GM19468 (cell line): ENCODE measurements at regions not wholly inside any gene's neighbourhood (a gene's known extent, or its start where the extent isn't known, plus 50 kb on each side); places are given as distances from the start of the nearest gene placed in this dataset.

Source experiments
- ATAC-seq: cut with Tn5 transposase; IDR thresholded peaks from one replicate; pipeline ENCODE4 v1.9.1; 2021; ENCODE audit warnings: mild to moderate bottlenecking, moderate library complexity, moderate number of reproducible peaks; ENCODE audit not compliant: unreplicated experiment; ENCODE audit errors: extremely low read depth

DNA sequence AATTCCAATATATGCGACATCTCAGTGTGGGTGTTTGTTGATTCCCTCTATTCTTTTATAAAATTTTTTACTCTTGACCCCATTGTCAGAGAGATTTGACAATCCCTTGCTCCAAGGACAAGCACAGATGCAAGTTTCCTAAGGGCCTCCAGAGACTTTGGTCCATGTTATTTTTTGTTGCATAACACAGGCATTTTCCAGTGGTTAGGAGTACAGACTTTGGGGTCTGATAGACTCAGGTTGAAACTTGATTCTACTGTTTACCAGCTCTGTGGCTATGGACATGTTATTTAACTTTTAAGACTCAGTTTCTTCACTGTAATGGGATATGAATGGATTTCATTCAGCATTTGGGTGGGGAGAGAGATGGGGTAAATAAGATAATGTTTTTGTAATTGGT is 361.3 kb downstream of the ENC1 start:
- ATAC-seq, result no peak

DNA sequence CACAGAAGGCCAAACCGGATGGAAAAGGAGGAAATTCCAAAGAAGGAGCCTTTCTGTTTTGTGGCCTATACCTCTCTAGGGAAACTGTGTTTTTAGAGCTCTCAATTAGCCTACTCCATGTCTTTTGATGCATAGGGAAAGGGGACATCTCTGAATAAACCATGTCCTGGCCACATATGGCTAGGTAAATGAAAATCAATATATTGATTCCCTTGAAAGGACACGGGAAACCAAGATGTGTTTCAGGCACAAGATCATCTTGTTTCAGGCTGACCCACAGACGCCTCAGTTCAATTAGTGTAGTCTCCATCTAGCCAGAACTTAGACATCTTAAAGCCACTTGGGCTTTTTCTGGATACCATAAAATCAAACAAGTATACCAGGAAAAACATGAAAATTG is 363.1 kb downstream of the ENC1 start:
- ATAC-seq, result no peak

DNA sequence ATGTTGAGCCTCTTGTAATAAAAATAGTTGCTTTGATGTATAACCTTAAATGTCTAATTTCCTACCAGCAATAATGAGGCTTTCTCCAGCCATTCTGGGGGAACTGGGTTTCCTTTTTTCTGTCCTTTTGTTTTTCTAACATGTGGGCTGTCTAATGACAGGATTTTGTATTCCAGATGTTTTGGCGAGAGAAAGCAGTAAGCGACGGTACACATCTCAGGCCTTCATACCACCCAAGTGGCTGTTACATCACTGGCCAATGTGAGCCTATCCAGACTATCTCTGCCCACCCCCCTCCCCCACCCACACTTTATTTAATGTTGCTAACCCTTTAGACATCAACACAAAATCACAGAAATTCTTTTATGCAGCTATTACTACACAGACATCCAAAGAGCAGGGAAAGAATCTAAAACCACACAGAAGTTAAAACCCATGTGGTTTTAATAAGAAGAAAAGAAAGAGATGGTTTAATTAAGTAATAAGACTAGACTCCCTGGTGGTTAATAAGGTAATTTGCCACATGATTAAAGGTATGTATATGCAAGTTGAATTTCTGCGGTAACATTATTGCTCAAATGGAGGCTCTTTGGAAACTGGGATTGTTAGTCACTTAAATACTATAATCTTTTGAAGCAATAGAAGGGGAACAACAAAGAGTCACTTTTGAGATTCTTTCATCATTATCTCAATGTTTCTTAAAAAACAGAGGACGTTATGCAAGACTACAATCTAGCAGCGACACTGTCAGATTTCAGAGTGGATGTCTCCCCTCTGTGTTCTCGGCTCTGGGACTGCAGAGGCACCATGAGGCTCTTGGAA is 365.1 kb downstream of the ENC1 start:
- ATAC-seq, result no peak

DNA sequence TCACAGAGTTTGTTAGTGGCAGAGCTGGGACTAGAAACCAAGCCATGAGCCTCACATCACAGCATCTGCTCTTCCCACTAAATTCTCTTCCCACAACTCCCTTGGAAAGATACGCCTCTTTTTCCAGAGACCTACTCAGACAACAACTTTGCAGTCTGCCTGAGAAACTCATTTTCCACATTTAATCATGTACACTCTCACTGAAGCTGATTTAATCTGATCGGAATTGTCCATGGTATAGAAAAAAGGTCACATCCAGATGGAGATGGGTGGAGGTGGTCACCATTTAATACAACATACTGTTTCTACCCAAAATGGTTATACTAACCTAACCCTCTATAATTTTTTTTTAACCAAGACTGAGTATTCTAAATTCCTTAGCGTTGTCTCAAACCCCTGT is 366.2 kb downstream of the ENC1 start:
- ATAC-seq, result no peak

DNA sequence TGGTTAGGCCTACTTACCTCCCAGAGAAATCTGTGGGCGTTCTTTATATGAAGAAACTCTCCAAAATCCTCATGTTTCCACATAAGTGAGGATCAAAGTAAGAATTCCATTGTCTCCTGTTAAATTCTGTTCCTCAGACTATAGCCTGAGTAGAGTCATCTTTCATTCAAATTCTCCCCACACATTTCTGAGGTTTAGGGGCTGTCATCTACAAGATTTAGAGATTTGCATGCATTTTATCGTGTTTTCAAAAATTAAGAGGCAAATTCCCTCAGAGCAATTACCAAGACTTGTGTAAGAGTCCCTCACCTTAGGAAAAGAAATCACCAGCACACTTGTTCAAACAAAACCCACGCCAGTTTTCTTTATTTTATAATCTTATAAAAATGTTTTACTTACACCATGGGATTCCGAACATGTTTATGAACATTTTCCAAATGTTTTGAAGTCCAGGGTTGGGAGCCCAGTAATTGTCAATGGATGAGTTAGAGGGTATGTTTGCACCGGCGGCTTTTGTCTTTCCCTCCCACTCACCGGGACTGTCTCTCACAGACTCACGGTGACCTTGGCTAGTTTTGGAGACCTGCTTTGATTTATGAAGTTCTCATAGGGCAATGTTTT is 367.6 kb downstream of the ENC1 start:
- no peak for ATAC-seq

DNA sequence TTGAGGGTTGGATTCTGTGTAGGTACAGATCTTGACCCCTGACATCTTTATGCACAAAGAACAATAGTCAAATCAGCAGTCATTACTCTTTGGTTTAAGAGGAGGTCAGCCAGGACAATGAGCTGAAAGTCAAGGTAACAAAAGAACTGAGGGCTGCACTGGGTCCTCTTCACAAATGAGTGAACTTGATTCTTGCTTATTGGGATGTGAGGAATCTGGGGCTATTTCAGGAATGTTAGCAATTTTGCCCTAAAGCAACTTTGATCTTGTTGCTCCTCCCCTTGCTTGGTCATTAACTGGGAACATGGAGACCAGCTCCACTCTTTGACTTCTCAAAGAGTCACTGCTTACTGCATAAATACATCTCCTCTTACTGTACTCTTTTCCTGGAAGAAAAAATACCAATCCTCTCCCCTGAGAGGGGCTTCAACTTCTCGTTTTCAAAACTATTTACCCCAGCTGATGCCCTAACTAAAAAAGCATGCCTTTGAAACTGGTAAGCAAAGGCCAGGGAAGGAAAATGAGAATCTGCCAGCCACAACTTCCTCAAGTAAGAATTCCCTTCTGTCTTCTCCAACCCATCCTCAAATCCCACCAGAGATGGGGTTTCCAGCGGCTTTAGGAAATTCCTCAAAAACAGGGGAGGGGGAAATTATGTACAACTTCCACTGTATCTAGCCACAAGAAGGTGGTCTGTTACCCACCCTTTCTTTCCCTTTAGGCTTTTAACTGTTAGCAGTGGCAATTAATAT is 368.3 kb downstream of the ENC1 start:
- ATAC-seq, result no peak

DNA sequence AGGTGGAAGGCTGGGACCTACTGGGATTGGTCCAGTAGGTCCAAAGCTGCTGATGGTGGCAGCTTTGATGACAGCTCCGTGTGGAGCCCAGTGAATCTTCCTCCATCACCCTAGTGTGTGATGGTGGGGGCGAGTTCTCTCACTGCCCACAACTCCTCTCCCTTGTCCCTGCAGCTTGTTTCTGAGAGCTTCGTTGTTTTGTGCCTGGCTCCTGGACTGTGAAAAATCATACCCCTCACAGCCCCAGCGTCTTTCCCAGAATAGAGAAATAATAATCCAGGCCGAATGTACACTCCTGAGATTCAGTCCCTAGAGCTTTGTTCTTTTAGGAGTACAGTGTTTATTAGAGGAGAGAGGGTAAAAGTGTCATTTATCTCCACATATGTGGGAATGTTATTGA is 372.2 kb downstream of the ENC1 start:
- ATAC-seq, result no peak

DNA sequence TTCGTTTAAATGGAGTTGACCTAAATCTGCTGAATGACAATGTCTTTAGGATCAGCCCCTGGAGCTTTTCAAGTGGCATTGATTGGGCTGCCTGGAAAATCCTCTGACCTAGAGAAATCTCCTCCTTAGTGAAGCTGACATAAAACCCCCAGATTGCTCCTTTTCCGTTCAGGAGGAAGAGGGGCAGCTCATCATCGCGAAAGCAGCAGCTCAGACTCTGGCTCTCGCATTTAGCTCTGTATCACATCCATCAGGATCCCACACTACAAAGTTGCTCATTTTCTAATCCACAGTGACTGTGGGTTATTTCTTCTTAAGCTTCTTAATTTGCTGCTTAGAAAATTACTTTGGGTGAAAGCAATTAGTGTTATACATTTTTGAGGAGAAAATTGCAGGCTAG is 373.7 kb downstream of the ENC1 start:
- no peak for ATAC-seq

DNA sequence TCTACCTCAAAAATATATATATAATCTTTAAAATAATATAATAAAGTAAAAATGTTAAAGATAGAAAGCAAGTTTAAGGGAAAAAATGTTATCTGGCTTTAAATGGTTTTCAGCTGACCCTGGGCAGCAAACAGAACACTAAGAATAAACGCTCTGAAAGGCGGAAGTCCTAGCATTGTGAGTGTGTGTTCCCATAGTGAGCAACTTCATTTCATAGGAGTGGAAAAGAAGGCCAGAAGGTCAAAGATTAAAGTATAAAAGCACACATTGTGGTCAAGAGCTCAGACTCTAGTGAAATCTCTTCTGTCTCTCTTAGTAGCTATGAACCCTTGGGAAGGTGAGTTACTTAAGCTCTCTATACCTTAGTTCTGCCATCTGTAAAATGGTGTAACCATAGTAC is 374.4 kb downstream of the ENC1 start:
- no peak for ATAC-seq

DNA sequence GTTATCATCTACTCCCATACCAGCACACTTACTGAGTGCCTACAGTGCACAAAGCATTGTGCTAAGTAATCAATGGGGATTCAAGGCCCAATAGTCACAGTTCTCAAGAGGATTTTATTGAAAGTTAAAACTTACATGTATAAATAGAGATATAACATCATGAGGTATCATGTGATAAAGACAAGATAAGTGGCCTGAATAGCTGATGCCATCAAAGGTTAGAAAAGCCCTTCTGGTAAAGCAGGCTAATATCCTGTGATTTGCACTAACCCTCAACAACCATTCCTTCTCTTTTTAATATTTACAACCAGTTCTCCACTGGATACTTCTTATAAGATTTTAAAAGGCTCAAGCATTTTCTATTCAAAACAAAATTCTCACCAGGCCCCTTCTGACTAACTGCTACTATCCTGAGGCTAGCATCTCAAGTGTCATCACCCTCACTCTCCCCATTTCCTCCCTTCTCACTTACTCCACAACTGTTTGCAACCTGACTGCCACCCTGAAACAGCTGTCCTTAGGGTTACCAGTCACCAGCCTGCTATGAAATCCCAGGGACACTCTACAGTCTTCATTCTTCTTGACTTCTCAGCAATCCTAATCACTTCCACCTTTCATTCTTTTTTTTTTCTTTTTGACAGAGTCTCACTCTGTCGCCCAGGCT is 377.9 kb downstream of the ENC1 start:
- ATAC-seq, result no peak

DNA sequence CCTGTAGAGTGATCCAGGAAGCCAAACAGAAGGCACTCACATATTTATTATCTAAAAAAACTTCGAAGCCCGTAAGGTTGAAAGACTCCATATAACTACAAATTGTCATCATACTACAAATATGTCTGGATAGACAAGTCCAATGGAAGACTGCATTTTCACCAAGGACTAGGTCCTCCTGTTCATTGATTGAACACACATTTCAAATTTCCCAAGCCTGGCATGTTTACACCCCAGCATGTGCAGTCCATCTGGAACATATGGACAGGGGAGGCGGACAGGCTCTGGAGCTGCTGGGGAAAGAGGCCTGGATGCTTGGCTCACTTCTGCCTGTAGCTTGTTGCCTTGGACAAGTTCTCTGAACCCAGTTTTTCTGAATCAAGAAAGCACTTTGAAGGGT is 378.7 kb downstream of the ENC1 start:
- ATAC-seq, result no peak

DNA sequence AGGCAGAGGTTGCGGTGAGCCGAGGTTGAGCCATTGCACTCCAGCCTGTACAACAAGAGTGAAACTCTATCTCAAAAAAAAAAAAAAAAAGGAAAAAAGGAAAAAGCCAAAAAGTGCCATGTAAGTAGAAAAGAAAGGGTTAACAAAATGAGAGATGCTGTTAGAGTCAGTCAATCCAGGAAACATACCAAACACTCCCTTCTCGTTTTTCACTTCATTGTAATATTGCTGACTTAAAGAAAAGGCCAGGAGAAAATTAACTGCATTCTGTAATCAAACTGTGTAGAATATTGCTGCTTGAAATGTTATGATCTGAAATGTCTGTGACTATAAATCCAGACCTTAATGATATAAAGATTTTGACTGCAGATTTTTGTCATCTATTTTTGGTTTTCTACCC is 379.1 kb downstream of the ENC1 start:
- no peak for ATAC-seq

DNA sequence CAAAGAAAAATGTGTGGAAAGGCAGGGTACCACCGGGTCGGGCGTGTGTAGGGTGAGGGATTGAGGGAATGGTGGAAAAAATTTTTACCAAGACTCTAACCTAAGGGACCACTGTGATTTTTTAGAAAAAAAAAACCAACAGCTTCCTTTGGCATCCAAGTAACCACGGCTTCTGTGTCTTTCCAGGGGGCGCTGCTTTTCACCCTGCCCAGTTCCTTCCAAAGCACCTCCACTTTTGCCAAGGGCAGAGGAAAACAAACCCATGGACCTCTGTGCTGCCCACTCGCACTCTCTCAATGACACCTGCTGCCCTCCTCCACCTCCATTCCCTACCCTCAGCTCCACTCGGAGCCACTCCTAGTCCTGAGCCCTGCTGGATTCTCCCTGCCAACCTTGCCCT is 381.0 kb downstream of the ENC1 start:
- no peak for ATAC-seq

DNA sequence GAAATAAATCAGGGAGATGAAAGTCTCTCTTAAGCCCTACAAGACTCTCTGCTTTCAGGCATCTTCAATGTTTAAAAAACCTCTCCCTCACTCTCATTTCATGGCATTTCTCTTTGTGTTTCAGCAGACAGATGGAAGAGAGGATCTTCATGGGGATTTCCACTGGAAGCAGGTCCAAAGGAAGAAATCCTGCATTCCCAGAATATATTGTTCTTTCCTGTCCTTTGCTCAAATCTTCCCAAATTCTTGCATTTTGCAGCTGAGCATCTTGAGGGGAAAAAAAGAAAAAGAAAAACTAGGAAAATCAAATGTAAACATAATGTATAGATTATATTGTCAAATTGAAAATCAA is 382.2 kb downstream of the ENC1 start:
- no peak for ATAC-seq

DNA sequence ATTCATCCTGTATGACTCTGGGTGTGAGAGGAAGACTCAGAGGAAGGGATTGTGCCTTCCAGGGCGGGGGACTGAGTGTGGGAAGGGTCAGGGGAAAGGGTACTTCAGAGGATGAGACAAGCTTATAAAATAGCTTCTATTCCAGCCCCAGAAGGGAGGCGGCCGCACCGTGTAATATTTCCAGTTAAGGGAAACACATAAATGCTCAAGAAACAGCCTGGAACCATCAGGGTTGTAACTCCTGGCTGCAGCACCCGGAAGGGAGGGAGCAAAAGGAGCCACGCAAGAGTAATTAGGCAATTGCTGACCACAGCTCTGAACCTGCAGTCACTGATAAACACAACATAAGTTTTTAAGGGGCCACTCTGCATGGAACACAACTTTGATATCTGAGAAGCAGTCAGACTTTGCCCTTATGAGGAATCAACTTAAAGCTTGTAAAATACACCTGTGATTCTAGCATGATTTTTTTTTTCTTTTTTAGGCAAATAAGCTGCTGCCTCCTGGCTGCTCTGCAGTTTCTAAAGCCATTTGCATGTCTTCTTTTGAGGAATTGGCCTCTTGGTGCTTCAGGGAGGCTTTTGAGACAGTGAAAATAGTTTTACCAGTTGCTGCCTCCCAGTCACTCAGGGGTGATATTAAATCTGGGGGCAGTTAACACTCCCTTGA is 382.7 kb downstream of the ENC1 start:
- no peak for ATAC-seq

DNA sequence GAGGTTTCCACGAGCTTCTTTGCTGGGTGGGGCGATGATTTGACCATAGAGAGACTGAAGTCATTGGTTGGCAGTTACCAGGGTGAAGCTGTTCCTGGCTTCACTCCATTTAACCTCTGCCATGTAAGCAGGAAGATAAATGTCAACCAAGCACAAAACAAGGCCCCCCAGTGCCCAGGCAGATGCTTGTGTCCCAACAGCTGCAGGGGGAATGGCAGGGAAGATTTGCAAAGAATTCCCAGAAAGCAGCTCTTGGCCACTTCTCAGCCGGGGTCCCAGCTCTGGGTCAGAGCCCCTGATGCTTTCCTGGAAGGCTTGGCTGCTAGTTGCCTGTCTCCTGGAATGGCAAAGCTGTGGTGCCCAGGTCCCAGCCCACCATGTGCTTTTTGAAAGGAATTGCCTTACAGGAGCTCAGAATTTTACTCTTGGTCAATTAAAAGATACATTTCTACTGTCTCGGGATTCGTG is 383.4 kb downstream of the ENC1 start:
- no peak for ATAC-seq

DNA sequence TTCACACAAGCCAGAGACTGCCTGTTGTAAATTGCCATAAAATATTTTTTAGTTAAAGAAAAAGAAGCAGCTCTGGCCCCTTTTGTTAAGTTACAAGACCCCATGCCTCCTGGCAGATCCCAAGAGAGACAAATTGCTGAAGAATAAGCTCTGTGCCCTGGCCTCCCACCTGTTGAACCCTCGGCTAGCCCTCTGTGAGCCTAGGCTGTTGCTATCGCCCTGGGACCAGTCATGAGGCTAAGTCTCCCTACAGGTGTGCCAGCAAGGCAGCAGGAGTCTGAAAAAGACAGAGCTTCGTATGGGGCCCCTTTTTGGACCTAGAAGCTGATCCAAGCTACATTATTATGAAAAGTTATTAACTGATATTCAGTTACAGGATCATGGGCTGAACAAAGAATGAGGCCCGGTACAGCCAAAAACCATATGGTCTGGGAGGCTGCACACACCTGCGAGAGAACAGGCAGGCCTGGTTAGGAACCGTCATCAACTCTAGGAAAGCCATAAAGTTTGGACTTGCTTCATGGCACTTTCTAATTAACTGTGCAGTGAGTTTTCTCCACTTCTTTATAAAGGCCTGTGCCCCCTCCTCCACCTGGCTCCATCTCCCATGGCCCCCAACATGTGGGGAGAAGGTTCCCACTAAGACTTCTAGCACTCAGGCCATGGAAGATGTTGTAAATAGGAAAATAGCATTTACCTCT is 384.7 kb downstream of the ENC1 start:
- ATAC-seq, result no peak

DNA sequence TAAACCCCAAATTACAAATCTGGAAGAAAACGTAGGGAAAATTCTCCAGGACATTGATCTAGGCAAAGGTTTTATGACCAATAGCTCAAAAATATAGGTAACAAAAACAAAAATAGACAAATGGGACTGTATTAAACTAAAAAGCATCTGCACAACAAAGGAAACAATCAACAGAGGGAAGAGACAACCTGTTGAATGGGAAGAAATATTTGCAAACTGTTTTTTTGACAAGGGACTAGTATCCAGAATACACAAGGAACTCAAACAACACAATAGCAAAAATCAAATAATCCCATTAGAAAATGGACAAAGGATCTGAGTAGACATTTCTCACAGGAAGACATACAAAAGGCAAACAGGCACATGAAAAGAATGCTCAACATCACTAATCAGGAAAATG is 386.3 kb downstream of the ENC1 start:
- no peak for ATAC-seq

DNA sequence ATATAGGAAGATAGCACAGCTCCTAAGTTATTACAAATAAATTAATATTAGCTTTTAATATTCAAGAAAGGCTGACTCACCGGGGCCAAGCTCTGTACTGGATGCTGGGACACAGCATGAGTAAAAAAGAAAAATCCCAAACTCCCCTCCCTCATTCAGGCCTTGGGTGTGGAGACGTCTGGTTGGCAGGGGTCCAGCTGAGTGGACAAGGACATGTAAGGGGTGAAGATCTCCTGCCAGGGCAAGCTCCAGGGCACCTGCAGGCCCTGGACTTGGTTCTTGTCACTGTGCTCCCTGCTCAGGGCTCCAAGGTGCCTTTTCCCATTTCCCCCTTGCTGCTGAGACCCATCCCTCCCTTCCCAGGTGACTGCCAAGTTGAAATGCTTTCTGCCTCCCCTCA is 388.5 kb downstream of the ENC1 start:
- no peak for ATAC-seq
